H9 (cell line): ENCODE measurements at regions not wholly inside any gene's neighbourhood (a gene's known extent, or its start where the extent isn't known, plus 50 kb on each side); places are given as distances from the start of the nearest gene placed in this dataset.

Source experiments
- DNase-seq: peaks from one replicate; pipeline ENCODE4 v3.0.0-alpha.2; 2017
- H2AFZ ChIP-seq: one replicate; pipeline ENCODE4 v1.6.1; 2013; ENCODE audit warnings: mild to moderate bottlenecking, low read length, control low read depth, moderate library complexity
- H2AK5ac ChIP-seq: 2 replicates; pipeline ENCODE4 v1.6.1; 2013; ENCODE audit warnings: low read length, control low read depth, mixed read lengths; ENCODE audit not compliant: insufficient read length
- H2BK120ac ChIP-seq: one replicate; pipeline ENCODE4 v1.6.1; 2013; ENCODE audit warnings: low read depth, mild to moderate bottlenecking, low read length, control low read depth, inconsistent platforms; ENCODE audit not compliant: poor library complexity, severe bottlenecking
- H2BK12ac ChIP-seq: 2 replicates; pipeline ENCODE4 v1.6.1; 2013; ENCODE audit warnings: low read length, control low read depth, mixed read lengths, low read depth; ENCODE audit not compliant: insufficient read length
- H2BK15ac ChIP-seq: 2 replicates; pipeline ENCODE4 v1.6.1; 2013; ENCODE audit warnings: low read depth, low read length, control low read depth
- H2BK20ac ChIP-seq: one replicate; pipeline ENCODE4 v1.6.1; 2013; ENCODE audit warnings: low read depth, mild to moderate bottlenecking, low read length, control low read depth, inconsistent platforms; ENCODE audit not compliant: poor library complexity, severe bottlenecking
- H2BK5ac ChIP-seq: 2 replicates; pipeline ENCODE4 v1.6.1; 2013; ENCODE audit warnings: low read length, control low read depth, mixed read lengths; ENCODE audit not compliant: insufficient read length
- H3K14ac ChIP-seq: 2 replicates; pipeline ENCODE4 v1.6.1; 2013; ENCODE audit warnings: low read length, control low read depth; ENCODE audit not compliant: insufficient read depth
- H3K18ac ChIP-seq: 2 replicates; pipeline ENCODE4 v1.6.1; 2013; ENCODE audit warnings: low read depth, mild to moderate bottlenecking, mixed read lengths, low read length, control low read depth; ENCODE audit not compliant: insufficient read length
- H3K23ac ChIP-seq: 2 replicates; pipeline ENCODE4 v1.6.1; 2013; ENCODE audit warnings: low read length, control low read depth, mixed read lengths, low read depth; ENCODE audit not compliant: insufficient read length
- H3K23me2 ChIP-seq: 2 replicates; pipeline ENCODE4 v1.6.1; 2013; ENCODE audit warnings: low read depth, mild to moderate bottlenecking, mixed read lengths, low read length, control low read depth; ENCODE audit not compliant: insufficient read length, poor library complexity, severe bottlenecking
- H3K27ac ChIP-seq: 2 replicates; pipeline ENCODE4 v1.5.1; 2013; ENCODE audit warnings: low read length, control low read depth, mixed read lengths, low read depth; ENCODE audit not compliant: insufficient read length
- H3K27me3 ChIP-seq: 2 replicates; pipeline ENCODE4 v1.6.1; 2013; ENCODE audit warnings: low read length, control low read depth, inconsistent platforms; ENCODE audit not compliant: insufficient read depth
- H3K4ac ChIP-seq: 2 replicates; pipeline ENCODE4 v1.6.1; 2013; ENCODE audit warnings: low read depth, mild to moderate bottlenecking, control low read depth, inconsistent platforms, low read length, moderate library complexity
- H3K4me1 ChIP-seq: 2 replicates; pipeline ENCODE4 v1.6.1; 2013; ENCODE audit warnings: low read length, control low read depth, inconsistent platforms; ENCODE audit not compliant: insufficient read depth
- H3K4me2 ChIP-seq: 2 replicates; pipeline ENCODE4 v1.6.1; 2013; ENCODE audit warnings: low read length, control low read depth, mixed read lengths; ENCODE audit not compliant: insufficient read length, insufficient read depth
- H3K56ac ChIP-seq: 2 replicates; pipeline ENCODE4 v1.6.1; 2013; ENCODE audit warnings: low read depth, mild to moderate bottlenecking, mixed read lengths, low read length, control low read depth; ENCODE audit not compliant: insufficient read length
- H3K79me1 ChIP-seq: 2 replicates; pipeline ENCODE4 v1.6.1; 2013; ENCODE audit warnings: low read depth, mild to moderate bottlenecking, moderate library complexity, low read length, control low read depth, inconsistent platforms; ENCODE audit not compliant: insufficient read depth, poor library complexity, severe bottlenecking
- H3K79me2 ChIP-seq: 2 replicates; pipeline ENCODE4 v1.6.1; 2013; ENCODE audit warnings: low read length, control low read depth, inconsistent platforms; ENCODE audit not compliant: insufficient read depth
- H3K9ac ChIP-seq: 2 replicates; pipeline ENCODE4 v1.6.1; 2013; ENCODE audit warnings: low read length, control low read depth, mixed read lengths; ENCODE audit not compliant: insufficient read length; ENCODE audit errors: extremely low read depth
- H3K9me3 ChIP-seq: one replicate; pipeline ENCODE4 v1.6.1; 2013; ENCODE audit warnings: low read depth, low read length, inconsistent platforms; ENCODE audit not compliant: control insufficient read depth
- H3T11ph ChIP-seq: one replicate; pipeline ENCODE4 v1.6.1; 2013; ENCODE audit warnings: mild to moderate bottlenecking, low read length, control low read depth, inconsistent platforms
- H4K20me1 ChIP-seq: one replicate; pipeline ENCODE4 v1.6.1; 2013; ENCODE audit not compliant: control insufficient read depth, insufficient read length, insufficient read depth
- H4K5ac ChIP-seq: 2 replicates; pipeline ENCODE4 v1.6.1; 2013; ENCODE audit warnings: low read depth, mild to moderate bottlenecking, mixed read lengths, low read length, control low read depth; ENCODE audit not compliant: insufficient read length
- H4K8ac ChIP-seq: replicated peaks from 2 replicates; pipeline ENCODE4 v1.6.1; 2013; ENCODE audit warnings: low read length, control low read depth, mixed read lengths, low read depth; ENCODE audit not compliant: insufficient read length
- H4K91ac ChIP-seq: 2 replicates; pipeline ENCODE4 v1.6.1; 2013; ENCODE audit warnings: low read depth, mild to moderate bottlenecking, moderate library complexity, mixed read lengths, low read length, control low read depth; ENCODE audit not compliant: insufficient read length
- H3K27ac Mint-ChIP-seq, 3 experiments: 2 replicates in 2 of 3; 3 replicates in 1 of 3; pipeline ENCODE4 v1.8.0; 2020 to 2021; ENCODE audit warnings: mixed read lengths in 3 of 3, mild to moderate bottlenecking in 1 of 3, moderate library complexity in 1 of 3
- H3K27me3 Mint-ChIP-seq: 2 replicates; pipeline ENCODE4 v1.8.0; 2021; ENCODE audit warnings: low read depth, mild to moderate bottlenecking, moderate library complexity, mixed read lengths
- H3K36me3 Mint-ChIP-seq, 3 experiments: 2 replicates in 2 of 3; 3 replicates in 1 of 3; pipeline ENCODE4 v1.8.0; 2020 to 2021; ENCODE audit warnings: low read depth in 3 of 3, mixed read lengths in 3 of 3; ENCODE audit not compliant: insufficient read depth in 1 of 3
- H3K4me1 Mint-ChIP-seq, 2 experiments: 2 replicates each; pipeline ENCODE4 v1.8.0; 2020; ENCODE audit warnings: mixed read lengths in 2 of 2
- H3K4me3 Mint-ChIP-seq, 2 experiments: 2 replicates in 1 of 2; 3 replicates in 1 of 2; pipeline ENCODE4 v1.8.0; 2020 to 2021; ENCODE audit warnings: mild to moderate bottlenecking in 2 of 2, mixed read lengths in 2 of 2, moderate library complexity in 1 of 2
- H3K9me3 Mint-ChIP-seq, 2 experiments: 2 replicates in 1 of 2; 3 replicates in 1 of 2; pipeline ENCODE4 v1.8.0; 2020; ENCODE audit warnings: mild to moderate bottlenecking in 2 of 2, mixed read lengths in 2 of 2, moderate library complexity in 1 of 2
- WGBS: extraction: QIAGEN DNeasy Blood & Tissue Kit; methylation state at CpG from one replicate; pipeline ENCODE4 v1.1.7; 2013; ENCODE audit warnings: missing lambda C conversion rate, low lambda C conversion rate, mixed read lengths; ENCODE audit not compliant: insufficient read length; ENCODE audit errors: extremely low coverage; 5-methylcytosine and 5-hydroxymethylcytosine counted together
- TF ChIP-seq, protein P1 (sequence below): fragments of 200-600 bp; sonication (generic); conservative IDR thresholded peaks from 3 replicates; pipeline ENCODE4 v1.8.0; 2021; ENCODE audit warnings: antibody characterized with exemption, mild to moderate bottlenecking

DNA sequence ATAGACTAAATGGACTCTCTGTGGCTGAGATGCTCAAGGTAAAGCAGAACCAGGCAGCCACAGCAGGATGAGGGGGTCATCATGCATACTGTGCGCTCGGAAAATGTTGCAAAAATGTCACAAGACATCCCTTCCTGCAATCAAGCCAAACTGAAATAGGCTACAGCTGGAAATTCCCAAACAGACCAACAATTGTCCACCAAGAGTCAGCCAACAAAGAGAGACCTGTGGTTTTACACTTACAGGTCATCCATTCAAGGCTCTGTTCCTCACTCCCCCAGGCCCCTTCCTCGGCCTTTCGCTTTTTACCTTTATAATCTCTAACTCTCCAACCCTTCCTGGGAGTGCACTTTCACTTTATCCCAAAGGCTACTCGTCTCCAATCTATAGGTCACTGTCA, 1066.9 kb downstream of the TSN start:
- Mint-ChIP-seq H3K36me3 (no peaks in the 10 kb centered on the region), H3K27me3 (no peaks in the 10 kb centered on the region), H3K4me3 (no peak overlapping the region)

More for the DNA sequence above, 1066.9 kb downstream of the TSN start:
- no peak overlapping the region for H3K56ac ChIP-seq
- H2AFZ ChIP-seq = no peak overlapping the region
- H3K4me2 ChIP-seq = no peak overlapping the region
- H3K14ac ChIP-seq = no peak overlapping the region
- no peak overlapping the region for H4K5ac ChIP-seq
- no peak overlapping the region for H3K4ac ChIP-seq
- H2BK5ac ChIP-seq = no peak overlapping the region
- DNase-seq = no peak
- no CpG with 5 or more reads among the region's 5 CpGs for WGBS
- Mint-ChIP-seq H3K4me1 (peaks cover 11 to 17% of the 10 kb centered on the region in 2 experiments), H3K9me3 (no peaks in the 10 kb centered on the region), H3K27ac (no peak overlapping the region; a peak in 1 of 7 replicates)
- H4K20me1 ChIP-seq = no peaks in the 10 kb centered on the region
- H3K27me3 ChIP-seq = no peaks in the 10 kb centered on the region
- no peak overlapping the region for H4K8ac ChIP-seq
- no peak overlapping the region for H2BK15ac ChIP-seq
- no peak overlapping the region for H3K27ac ChIP-seq
- H3K79me1 ChIP-seq = no peaks in the 10 kb centered on the region
- no peaks in the 10 kb centered on the region for H3K4me1 ChIP-seq
- no peaks in the 10 kb centered on the region for H3K9me3 ChIP-seq
- H2BK120ac ChIP-seq = no peak overlapping the region
- no peak overlapping the region for H3K9ac ChIP-seq
- H3K18ac ChIP-seq = no peak overlapping the region
- no peaks in the 10 kb centered on the region for H3K79me2 ChIP-seq
- no peaks in the 10 kb centered on the region for H3K23me2 ChIP-seq
- no peak overlapping the region for H3T11ph ChIP-seq
- no peak overlapping the region for H2AK5ac ChIP-seq
- H4K91ac ChIP-seq = no peak overlapping the region
- H2BK12ac ChIP-seq = no peak overlapping the region
- TF ChIP-seq, protein P1, sequence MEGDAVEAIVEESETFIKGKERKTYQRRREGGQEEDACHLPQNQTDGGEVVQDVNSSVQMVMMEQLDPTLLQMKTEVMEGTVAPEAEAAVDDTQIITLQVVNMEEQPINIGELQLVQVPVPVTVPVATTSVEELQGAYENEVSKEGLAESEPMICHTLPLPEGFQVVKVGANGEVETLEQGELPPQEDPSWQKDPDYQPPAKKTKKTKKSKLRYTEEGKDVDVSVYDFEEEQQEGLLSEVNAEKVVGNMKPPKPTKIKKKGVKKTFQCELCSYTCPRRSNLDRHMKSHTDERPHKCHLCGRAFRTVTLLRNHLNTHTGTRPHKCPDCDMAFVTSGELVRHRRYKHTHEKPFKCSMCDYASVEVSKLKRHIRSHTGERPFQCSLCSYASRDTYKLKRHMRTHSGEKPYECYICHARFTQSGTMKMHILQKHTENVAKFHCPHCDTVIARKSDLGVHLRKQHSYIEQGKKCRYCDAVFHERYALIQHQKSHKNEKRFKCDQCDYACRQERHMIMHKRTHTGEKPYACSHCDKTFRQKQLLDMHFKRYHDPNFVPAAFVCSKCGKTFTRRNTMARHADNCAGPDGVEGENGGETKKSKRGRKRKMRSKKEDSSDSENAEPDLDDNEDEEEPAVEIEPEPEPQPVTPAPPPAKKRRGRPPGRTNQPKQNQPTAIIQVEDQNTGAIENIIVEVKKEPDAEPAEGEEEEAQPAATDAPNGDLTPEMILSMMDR = no peak
- no peak overlapping the region for H2BK20ac ChIP-seq
- no peak overlapping the region for H3K23ac ChIP-seq
